NOMO-1 treated with DMSO at 0.1 percent for 48 hours (cell line): ENCODE measurements at regions not wholly inside any gene's neighbourhood (a gene's known extent, or its start where the extent isn't known, plus 50 kb on each side); places are given as distances from the start of the nearest gene placed in this dataset.
"Not testable (repeated sequence)": the region's sequence is repeated elsewhere in the genome, so short reads cannot be mapped to it uniquely, and the experiment has no call there.

Experiments used
- DNase-seq: peaks from one replicate; lab custom pipeline; 2025; ENCODE audit not compliant: unreplicated experiment; lab: John Stamatoyannopoulos, UW

- no peak for DNase-seq
These were observed 242.8 kb downstream of the CCSER2 start for GRCh38 chr10:84571146-84571545.

DNA sequence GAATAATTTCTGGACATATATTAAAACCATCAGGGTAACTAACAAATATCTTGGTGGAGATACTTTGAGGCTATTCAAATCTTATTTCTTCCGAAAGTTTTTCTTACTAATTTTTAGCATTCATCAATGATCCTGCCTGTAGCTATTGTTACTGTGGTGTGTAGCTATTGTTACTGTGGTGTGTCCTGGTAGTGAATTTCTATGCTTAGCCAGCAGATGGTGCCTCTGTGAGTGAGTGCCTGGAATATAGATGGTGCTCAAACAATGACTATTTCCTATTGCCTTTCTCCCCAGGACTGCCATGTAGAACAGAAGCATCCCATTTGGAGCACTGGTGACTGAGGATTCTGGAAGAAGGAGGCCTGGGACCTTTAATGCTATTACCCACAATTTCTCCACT lies 245.7 kb downstream of the CCSER2 start:
- no peak for DNase-seq

DNA sequence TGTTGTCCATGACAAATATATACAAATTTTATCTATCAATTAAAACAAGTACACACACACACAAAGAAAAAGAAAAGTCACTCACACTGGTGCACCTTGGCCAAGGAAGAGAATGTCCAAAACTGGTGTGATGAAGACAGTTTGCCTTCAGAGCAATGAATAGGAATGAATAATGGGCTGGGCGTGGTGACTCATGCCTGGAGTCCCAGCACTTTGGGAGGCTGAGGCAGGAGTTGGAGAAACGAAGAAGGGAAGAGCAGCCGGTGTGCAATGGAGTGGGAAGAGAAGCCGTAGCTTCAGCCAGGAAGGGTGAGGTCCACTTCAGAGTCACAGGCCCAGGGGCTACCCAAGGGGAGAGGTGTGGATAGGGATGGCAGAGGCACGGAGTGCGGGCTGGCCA lies 253.6 kb downstream of the CCSER2 start:
- no peak for DNase-seq

DNA sequence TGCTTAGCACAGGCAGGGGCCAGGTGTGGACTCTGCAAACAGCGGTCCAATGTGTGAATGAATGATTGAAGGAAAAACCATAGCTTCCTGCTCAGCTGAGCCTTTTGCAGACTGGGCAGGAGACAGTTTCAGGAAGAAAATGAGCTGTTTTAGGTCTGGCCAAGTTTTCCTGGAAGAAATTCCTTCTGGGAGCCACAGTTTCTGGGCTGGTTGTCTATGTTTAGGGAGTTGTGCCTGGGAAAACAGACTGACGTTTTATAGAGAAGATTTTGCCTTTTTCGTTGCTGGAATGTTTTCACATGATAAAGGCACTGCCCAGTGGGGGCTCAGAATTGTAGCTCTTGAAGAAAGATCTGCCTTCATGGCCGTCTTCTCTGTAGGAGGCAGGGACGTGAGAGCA lies 255.1 kb downstream of the CCSER2 start:
- DNase-seq, result no peak

DNA sequence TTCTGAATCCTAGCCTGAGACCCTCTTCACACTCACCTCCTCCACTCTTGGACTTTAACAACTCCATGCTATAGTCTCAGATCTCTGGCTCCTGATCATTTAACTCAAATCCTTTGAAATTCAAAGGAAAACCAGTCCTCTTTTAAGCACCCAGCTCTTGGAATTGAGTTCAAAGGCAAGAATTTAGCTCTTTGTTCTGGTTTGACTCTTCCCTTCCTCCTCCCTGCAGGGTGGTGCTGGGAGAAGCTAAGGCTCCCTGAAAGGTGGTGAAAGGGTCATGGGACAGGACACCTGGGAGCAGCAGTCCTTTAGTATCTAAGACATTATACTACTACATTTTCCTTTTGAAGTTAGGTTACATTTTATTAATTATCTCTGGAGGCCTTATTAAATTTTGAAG lies 259.4 kb downstream of the CCSER2 start:
- DNase-seq, result no peak

DNA sequence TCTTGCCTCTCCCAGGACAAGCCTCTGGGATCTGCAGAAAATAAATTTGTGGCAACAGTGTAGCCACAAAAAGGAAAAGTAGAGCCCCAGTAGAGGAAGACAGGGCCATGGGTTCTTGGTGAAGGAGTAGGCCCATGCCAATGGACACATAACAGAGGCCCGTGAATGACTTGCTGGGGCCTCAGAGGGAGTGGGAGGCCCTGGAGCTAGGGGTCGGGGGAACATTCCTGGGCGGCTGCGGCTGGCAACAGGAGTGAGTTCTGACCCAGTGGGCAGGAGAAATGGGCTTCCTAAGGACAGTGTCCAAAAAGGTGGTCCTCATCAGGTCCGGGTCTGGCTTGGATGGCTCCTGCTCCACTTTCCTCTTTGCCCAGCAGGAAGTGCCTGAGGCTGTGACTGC lies 260.0 kb downstream of the CCSER2 start:
- no peak for DNase-seq

- DNase-seq, result no peak
These were observed 260.6 kb downstream of the CCSER2 start for GRCh38 chr10:84588971-84589370.

DNA sequence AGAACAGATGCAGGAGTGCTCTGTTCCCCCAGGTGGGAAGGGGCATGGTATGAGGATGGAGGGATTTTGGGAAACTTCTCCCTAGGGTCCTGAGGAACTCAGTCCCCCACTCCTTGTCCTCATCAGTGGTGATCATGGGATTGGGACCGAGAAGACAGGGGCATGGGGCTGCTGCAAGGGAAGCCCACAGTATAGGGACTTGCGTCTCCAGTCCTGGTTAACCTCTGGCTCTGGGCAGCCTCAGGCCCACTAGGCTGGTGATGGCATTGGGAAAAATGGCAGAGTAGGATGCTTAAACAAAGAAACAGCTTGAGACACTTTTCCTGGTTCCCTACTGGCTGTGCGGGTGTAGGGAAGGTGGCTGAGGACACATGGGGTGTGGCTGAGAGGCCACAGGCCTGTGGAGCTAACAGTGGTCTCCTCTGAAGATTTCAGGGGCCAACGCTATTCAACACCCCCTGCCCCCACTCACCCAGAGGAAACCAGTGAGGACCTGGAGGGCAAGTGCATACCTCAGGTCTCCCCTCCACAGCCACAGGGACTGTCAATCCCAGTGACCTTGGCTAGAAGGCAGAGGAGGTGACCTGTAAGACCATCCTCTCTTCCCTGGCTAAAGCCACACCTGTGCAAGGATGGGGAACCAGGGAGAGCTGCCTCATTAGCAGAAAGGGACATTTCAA lies 261.3 kb downstream of the CCSER2 start:
- DNase-seq, result no peak

- DNase-seq, result no peak
These were observed 262.2 kb downstream of the CCSER2 start for GRCh38 chr10:84590327-84591193.

GRCh38 chr10:84593506-84593905 lies 265.1 kb downstream of the CCSER2 start:
- no peak for DNase-seq

DNA sequence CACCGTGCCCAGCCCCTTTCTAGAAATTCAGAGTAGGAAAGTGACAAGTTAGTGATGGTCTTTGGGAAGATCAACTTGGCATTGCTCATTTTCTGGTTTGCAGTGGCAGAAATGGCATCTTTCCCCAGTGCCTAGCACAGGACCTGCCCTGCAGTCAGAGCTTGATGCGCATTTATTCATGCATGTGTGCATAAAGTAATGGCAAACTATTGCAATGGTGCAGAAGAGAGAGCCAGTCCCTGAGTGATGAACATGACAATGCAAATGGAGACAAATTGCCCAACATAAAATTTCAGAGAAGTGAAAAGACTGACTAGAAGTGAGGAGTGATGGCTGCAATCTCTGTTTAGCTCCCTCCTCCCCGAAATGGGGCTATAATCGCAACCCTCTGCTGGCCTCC lies 268.2 kb downstream of the CCSER2 start:
- DNase-seq, result no peak

- DNase-seq, result no peak
These were observed 270.9 kb downstream of the CCSER2 start for GRCh38 chr10:84599254-84599653.

DNA sequence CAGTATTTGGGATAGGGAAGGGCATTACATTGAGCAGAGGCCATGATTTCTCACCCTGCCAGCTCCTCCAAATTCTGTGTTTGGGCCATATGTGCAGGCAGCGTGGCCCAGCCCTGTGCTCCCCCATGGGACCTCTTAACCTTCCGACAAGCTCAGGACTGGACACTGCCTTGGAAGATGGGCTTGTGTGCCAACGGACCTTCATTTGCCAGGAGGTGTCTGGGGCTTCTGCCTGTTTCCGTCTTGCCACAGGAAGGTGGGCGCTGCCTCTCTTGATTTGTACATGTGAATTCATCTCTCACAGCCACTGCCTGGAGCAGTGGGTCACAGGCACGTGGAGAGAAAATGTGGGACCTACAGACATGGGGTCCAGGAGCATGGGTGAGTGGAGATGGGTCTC lies 272.6 kb downstream of the CCSER2 start:
- DNase-seq, result no peak

GRCh38 chr10:84602543-84602942 lies 274.2 kb downstream of the CCSER2 start:
- not testable (repeated sequence) for DNase-seq

- DNase-seq, result no peak
These were observed 275.6 kb downstream of the CCSER2 start for GRCh38 chr10:84603971-84604370.

- DNase-seq, result no peak
These were observed 277.4 kb downstream of the CCSER2 start for GRCh38 chr10:84605802-84606201.

DNA sequence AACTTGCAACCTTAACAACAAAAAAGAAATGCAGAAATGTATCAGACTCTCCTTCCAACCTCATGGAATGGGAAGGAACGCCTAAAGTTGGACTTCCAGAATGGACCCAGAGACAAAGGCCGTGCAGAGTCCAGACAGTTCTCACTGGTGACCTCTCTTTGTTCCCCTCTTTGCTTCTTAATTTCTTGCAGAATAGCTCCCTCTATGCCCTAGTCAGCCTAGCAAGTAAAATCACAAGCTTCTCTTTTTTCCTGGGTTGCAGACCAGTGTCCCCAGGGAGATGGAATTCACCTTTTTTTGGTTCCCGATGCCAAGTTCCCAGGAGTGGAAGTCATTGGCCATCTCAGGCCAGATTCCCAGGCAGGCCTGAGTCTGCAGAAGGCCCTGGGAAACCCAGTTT lies 278.0 kb downstream of the CCSER2 start:
- no peak for DNase-seq

DNA sequence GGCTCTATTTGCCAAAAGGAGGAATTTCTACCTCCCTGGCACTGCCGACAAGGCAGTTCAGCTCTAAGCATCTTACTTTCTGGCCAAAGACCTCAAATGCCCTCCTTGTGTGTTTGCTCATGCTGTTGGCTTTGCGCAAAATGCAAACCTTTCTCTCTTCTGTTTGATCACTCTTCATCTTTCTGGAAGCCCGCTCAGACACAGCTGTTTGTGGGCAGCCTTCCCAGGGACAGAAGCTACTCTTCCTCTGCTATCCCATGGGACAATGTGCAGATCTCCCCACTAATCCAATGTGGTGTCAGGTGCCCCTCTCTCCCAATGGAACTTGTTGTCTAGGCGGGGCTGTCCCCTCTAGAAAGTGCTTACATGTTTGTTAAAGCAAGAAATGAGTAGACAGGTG lies 278.7 kb downstream of the CCSER2 start:
- no peak for DNase-seq

DNA sequence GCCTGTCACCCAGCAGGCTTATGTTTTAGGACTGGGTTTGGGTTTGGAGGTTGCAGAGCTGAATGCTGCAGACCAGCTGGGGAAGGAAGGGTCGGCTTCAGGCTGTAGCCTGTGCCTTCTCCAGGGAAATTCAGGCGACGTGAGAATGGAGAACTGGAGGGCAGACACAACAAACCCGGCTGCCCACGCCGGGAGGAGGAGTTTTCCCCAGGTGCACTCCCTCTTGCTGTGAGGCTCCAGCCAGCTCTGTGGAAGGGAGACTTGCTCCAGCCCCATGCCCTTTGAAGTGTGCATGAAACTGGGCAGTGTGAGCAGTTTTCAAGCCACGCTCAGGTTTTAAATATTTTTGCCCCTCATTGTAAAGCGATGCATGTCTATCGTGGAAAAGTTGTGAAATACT lies 279.1 kb downstream of the CCSER2 start:
- no peak for DNase-seq

DNA sequence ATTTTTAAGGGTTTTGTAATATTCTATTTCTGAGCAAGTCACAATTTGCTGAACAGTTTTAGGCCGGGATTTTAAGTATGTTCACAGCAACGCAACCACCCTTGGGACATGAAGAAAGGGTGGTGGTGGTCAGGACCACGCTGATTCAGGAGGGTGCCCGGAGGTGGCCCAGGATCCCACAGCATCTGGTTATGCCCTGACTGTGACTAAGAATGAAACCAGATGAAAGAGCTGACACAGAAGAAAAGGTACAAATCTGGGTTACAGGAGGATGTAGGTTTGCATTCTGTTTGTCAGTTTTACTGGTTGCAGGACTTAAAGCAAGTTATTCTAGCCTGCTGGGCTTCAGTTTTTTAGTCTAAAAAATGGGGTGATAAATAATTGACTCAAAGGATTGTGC lies 279.7 kb downstream of the CCSER2 start:
- no peak for DNase-seq

DNA sequence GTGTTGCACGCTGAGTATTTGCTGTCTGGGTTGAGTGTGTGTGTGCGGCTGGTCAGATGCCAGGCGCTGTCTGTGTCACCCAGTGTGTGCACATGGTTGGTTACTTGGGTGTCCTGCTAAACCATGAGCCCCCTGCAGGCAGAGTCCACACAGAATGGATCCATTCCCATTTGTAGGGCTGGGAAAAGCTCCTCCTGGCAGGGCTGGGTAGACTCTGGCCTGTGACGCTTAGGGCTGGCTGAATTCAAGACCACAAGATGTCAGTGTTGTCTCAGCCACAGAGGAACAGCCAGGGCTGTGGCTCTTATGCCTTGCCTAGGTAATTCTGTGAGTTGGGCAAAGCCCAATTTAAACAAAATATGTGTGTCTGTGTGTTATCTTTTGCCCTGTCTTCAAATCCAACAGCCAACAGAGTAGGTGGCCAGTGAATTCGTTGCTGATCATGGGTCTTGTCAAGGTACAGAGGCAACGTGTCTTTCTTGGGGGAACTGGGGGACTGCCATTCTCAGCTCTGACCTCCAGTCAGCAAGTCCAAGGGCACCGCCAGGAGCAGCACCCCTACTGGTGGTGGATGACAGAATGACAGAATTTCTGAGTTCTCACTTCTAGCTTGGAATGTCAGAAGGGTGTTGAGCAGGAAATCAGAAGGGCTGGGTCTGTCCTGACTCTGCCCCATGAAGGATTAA lies 285.1 kb downstream of the CCSER2 start:
- DNase-seq, result no peak
